HepG2 (cell line): ENCODE measurements at regions not wholly inside any gene's neighbourhood (a gene's known extent, or its start where the extent isn't known, plus 50 kb on each side); places are given as distances from the start of the nearest gene placed in this dataset.
"Not testable (repeated sequence)": the region's sequence is repeated elsewhere in the genome, so short reads cannot be mapped to it uniquely, and the experiment has no call there.

ENCODE experiments used
- ATAC-seq: fragments of 200-7000 bp; cut with Tn5 transposase; 3 replicates; pipeline ENCODE4 v1.9.1; 2020; ENCODE audit warnings: mild to moderate bottlenecking, moderate library complexity
- BruUV-seq: library from RNA; stranded (reverse); fragments of 400-500 nt; replicated peaks from 2 replicates; lab custom pipeline; 2021; lab: Mats Ljungman, UMichigan
- CTCF ChIA-PET: fragments of 300-600 bp; formaldehyde crosslinking; extraction: SDS; loops from one replicate; lab custom pipeline; 2021; ENCODE audit warnings: low total read pairs, inconsistent platforms, low intra/inter-chr PET ratio; lab: Yijun Ruan, JAX
- POLR2A ChIA-PET: fragments of 350-600 bp; sonication (Branson Sonifier 250); formaldehyde crosslinking; loops from one replicate; lab custom pipeline; 2020; ENCODE audit warnings: antibody characterized with exemption, inconsistent platforms; lab: Yijun Ruan, JAX
- DNase-seq: peaks from one replicate; pipeline ENCODE4 v3.0.0-alpha.2; 2015; ENCODE audit warnings: low spot score
- FAIRE-seq: peaks from 3 replicates; lab custom pipeline; 2011; peaks lifted over from hg19 to GRCh38; lab: Jason Lieb, UNC
- H2AFZ ChIP-seq: one replicate; pipeline ENCODE4 v1.6.1; 2011; ENCODE audit warnings: low read length, inconsistent platforms
- H3K27ac ChIP-seq: fragments of 300-600 bp; 3 replicates; pipeline ENCODE4 v1.8.0; 2011; ENCODE audit warnings: mixed run types, mild to moderate bottlenecking, mixed read lengths, low read length, inconsistent platforms; ENCODE audit not compliant: insufficient read depth; ENCODE audit errors: extremely low read length
- H3K27me3 ChIP-seq, 2 experiments: fragments of 200-600 bp in 1 of 2; 2 replicates in 1 of 2; 3 replicates in 1 of 2; pipeline versions ENCODE4 v1.6.0 to v1.8.0; 2011; ENCODE audit warnings: low read length in 2 of 2, mild to moderate bottlenecking in 2 of 2, moderate library complexity in 2 of 2, inconsistent platforms in 1 of 2; ENCODE audit not compliant: insufficient read depth in 2 of 2, control insufficient read depth in 1 of 2
- H3K36me3 ChIP-seq, 2 experiments: fragments of 200-600 bp in 1 of 2; replicated peaks in 1 of 2; 2 replicates in 1 of 2; 3 replicates in 1 of 2; pipeline versions ENCODE4 v1.5.1 to v1.8.0; 2011; ENCODE audit warnings: low read length in 2 of 2, inconsistent platforms in 1 of 2; ENCODE audit not compliant: insufficient read depth in 2 of 2, control insufficient read depth in 1 of 2
- H3K4me1 ChIP-seq: 2 replicates; pipeline ENCODE4 v1.5.1; 2012; ENCODE audit warnings: low read length, inconsistent platforms; ENCODE audit not compliant: insufficient read depth
- H3K4me2 ChIP-seq: 2 replicates; pipeline ENCODE4 v1.6.0; 2011; ENCODE audit warnings: low read depth, low read length, inconsistent platforms
- H3K4me3 ChIP-seq, 3 experiments: fragments of 200-600 bp in 1 of 3; sonication (generic), shearing (Covaris generic) in 1 of 3; replicated peaks in 1 of 3; 2 replicates each; pipeline ENCODE4 v1.5.1; 2011 to 2016; ENCODE audit warnings: low read length in 3 of 3, inconsistent platforms in 2 of 3, low read depth in 2 of 3, mild to moderate bottlenecking in 2 of 3, control low read depth in 1 of 3, mixed read lengths in 1 of 3; ENCODE audit not compliant: insufficient read depth in 1 of 3
- H3K79me2 ChIP-seq: one replicate; pipeline ENCODE4 v1.6.1; 2011; ENCODE audit warnings: low read length, inconsistent platforms; ENCODE audit not compliant: insufficient read depth
- H3K9ac ChIP-seq: 2 replicates; pipeline ENCODE4 v1.6.0; 2011; ENCODE audit warnings: mild to moderate bottlenecking, low read depth, low read length, inconsistent platforms; ENCODE audit not compliant: insufficient read depth
- H3K9me3 ChIP-seq: 2 replicates; pipeline ENCODE4 v1.5.1; 2012; ENCODE audit warnings: mild to moderate bottlenecking, low read length
- H4K20me1 ChIP-seq: 2 replicates; pipeline ENCODE4 v1.6.0; 2011; ENCODE audit warnings: inconsistent platforms, mild to moderate bottlenecking, low read length, moderate library complexity; ENCODE audit not compliant: insufficient read depth
- ZNF260 ChIP-seq: sonication (generic); formaldehyde crosslinking; IDR thresholded peaks from 2 replicates; pipeline ENCODE4 v1.4.0; 2020; ENCODE audit warnings: missing genetic modification reagents, low read depth, mild to moderate bottlenecking, borderline replicate concordance
- whole genome bisulfite sequencing: methylation state at CpG from one replicate; pipeline ENCODE4 v1.1.6; 2017; ENCODE audit warnings: low lambda C conversion rate; 5-methylcytosine and 5-hydroxymethylcytosine counted together
- in situ Hi-C: cut with HindIII; loops from 2 replicates; pipeline ENCODE4 v1.10.0; 2017; ENCODE audit warnings: low pct_unique_long_range_greater_than_20kb; ENCODE audit not compliant: extremely low pct_ligation_motif_present
- intact Hi-C: fragments of 100-400 bp; cut with micrococcal nuclease; formaldehyde crosslinking; loops from one replicate; pipeline ENCODE4 v1.10.0; 2022; ENCODE audit not compliant: unreplicated experiment
- TF ChIP-seq, protein P1 (sequence below): sonication (generic); formaldehyde crosslinking; IDR thresholded peaks from 2 replicates; pipeline ENCODE4 v1.5.0; 2020; ENCODE audit warnings: mild to moderate bottlenecking, missing genetic modification reagents

DNA sequence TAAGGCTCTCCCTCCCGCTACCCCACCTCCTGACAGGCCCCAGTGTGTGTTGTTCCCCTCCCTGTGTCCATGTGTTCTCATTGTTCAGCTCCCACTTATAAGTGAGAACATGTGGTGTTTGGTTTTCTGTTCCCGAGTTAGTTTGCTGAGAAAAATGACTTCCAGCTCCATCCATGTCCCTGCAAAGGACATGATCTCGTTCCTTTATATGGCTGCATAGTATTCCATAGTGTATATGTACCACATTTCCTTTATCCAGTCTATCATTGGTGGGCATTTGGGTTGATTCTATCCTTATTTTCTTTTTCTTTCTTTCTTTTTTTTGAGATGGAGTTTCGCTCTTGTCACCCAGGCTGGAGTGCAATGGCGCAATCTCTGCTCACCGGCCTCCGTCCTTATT is 57.8 kb upstream of the RASSF3 start:
- H2AFZ ChIP-seq, intact Hi-C loops, H3K36me3 ChIP-seq, H3K4me2 ChIP-seq, H3K79me2 ChIP-seq, H3K9me3 ChIP-seq, H3K4me3 ChIP-seq, H3K27me3 ChIP-seq, in situ Hi-C loops, DNase-seq, H3K27ac ChIP-seq, BruUV-seq, ATAC-seq, H3K9ac ChIP-seq, FAIRE-seq, H4K20me1 ChIP-seq, POLR2A ChIA-PET: not testable (repeated sequence)
- TF ChIP-seq ZNF260 (CRISPR knock-in tag), result peak; percentile 52; the same call in 1 of the 2 replicates
- CTCF ChIA-PET, result interaction anchor here (5.2 kb wide), 1 partner anchor 145 kb away, joined by 75 read pairs; no protein-coding TSS in a partner anchor
- H3K4me1 ChIP-seq, result peaks cover 22% of the 10 kb centered on the region
- 60% methylated on average over 7 of the region's 7 CpGs for WGBS

DNA sequence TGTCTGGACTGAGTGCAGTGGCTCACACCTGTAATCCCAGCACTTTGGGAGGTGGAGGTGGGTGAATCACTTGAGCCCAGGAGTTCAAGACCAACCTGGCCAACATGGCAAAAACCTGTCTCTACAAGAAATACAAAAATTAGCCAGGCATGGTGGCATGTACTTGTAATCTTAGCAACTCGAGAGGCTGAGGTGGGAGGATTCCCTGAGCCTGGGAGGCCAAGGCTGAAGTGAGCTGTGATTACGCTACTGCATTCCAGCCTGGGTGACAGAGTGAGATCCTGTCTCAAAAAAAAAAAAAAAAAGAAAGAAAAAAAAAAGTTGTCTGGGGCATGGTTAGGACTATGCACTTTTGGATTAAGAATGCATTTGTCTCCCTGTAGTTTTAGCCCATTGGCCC is 56.6 kb upstream of the RASSF3 start:
- H3K27ac ChIP-seq, intact Hi-C loops, BruUV-seq, H3K36me3 ChIP-seq, H3K9ac ChIP-seq, POLR2A ChIA-PET, H3K4me3 ChIP-seq, FAIRE-seq, H2AFZ ChIP-seq, DNase-seq, H3K9me3 ChIP-seq, H3K27me3 ChIP-seq, in situ Hi-C loops, H4K20me1 ChIP-seq, H3K79me2 ChIP-seq: not testable (repeated sequence)
- peak overlapping the region; percentile 53; the same call in 1 of the 2 replicates for H3K4me2 ChIP-seq
- TF ChIP-seq, protein P1, sequence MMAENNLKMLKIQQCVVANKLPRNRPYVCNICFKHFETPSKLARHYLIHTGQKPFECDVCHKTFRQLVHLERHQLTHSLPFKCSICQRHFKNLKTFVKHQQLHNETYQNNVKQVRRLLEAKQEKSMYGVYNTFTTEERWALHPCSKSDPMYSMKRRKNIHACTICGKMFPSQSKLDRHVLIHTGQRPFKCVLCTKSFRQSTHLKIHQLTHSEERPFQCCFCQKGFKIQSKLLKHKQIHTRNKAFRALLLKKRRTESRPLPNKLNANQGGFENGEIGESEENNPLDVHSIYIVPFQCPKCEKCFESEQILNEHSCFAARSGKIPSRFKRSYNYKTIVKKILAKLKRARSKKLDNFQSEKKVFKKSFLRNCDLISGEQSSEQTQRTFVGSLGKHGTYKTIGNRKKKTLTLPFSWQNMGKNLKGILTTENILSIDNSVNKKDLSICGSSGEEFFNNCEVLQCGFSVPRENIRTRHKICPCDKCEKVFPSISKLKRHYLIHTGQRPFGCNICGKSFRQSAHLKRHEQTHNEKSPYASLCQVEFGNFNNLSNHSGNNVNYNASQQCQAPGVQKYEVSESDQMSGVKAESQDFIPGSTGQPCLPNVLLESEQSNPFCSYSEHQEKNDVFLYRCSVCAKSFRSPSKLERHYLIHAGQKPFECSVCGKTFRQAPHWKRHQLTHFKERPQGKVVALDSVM (CRISPR knock-in tag), result peak; percentile 85
- 19% methylated on average over 2 of the region's 2 CpGs for WGBS
- ATAC-seq, result peak; percentile 19; the same call in 1 of the 3 replicates
- peaks cover 22% of the 10 kb centered on the region for H3K4me1 ChIP-seq
- CTCF ChIA-PET, result interaction anchor here (5.2 kb wide), 1 partner anchor 143 kb away, joined by 75 read pairs; no protein-coding TSS in a partner anchor
